ENCODE measurements at regions not wholly inside any gene's neighbourhood (a gene's known extent, or its start where the extent isn't known, plus 50 kb on each side); places are given as distances from the start of the nearest gene placed in this dataset.

DNA sequence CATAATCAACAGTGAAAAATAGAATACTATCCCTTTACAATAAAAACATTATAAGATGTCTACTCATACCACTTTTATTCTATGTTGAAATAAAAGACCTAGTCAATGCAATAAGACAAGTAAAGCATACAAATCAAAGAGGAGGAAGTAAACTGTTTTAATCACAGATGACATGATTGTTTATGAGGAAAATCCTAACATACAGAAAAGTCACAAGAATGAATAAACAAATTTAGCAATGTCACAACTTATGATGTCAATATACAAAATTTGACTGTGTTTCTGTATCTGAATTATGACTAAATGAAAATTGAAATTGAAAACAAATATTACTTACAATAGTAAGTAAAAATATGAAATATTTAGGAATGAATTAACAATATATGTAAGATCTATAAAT is 221.9 kb upstream of the GRIA4 start:
- Histone ChIP-seq H3K4me3 (no peak overlapping the region), H3K27me3 (replicated peaks; ENCODE audit: insufficient read depth) (no peaks in the 10 kb centered on the region), H3K9me3 (no peaks in the 10 kb centered on the region), H3K36me3 (no peaks in the 10 kb centered on the region), H3K27ac (no peak overlapping the region), H3K4me1 (ENCODE audit: control insufficient read depth in 1 of 2, low read depth in 2 of 2) (no peaks in the 10 kb centered on the region)
- no peak for DNase-seq (ENCODE audit: low spot score)
- no peak for ATAC-seq (ENCODE audit: insufficient number of reproducible peaks, low FRiP score, low read depth)
- TF ChIP-seq, protein P1, sequence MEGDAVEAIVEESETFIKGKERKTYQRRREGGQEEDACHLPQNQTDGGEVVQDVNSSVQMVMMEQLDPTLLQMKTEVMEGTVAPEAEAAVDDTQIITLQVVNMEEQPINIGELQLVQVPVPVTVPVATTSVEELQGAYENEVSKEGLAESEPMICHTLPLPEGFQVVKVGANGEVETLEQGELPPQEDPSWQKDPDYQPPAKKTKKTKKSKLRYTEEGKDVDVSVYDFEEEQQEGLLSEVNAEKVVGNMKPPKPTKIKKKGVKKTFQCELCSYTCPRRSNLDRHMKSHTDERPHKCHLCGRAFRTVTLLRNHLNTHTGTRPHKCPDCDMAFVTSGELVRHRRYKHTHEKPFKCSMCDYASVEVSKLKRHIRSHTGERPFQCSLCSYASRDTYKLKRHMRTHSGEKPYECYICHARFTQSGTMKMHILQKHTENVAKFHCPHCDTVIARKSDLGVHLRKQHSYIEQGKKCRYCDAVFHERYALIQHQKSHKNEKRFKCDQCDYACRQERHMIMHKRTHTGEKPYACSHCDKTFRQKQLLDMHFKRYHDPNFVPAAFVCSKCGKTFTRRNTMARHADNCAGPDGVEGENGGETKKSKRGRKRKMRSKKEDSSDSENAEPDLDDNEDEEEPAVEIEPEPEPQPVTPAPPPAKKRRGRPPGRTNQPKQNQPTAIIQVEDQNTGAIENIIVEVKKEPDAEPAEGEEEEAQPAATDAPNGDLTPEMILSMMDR (IDR thresholded peaks at IDR 0.05): no peak

DNA sequence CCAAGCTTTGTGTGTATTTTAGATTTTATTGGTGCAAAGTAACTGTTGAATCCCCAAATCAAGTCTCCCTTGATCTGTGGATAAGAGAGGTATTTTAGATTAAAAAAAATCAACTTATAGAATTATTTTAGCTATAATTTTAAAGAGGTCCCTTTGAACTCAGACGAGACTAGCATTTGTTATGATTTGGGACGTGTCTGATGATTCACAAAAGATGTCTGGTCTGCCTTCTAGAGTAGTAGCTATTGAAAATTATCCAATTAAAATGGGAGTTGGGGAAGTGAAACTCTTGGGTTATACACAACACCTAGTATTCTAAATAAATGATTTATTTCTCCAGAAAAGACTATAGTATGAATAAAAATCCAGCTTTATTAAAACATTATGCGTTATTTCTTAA is 227.9 kb upstream of the GRIA4 start:
- ATAC-seq (ENCODE audit: insufficient number of reproducible peaks, low FRiP score, low read depth) (no peak), DNase-seq (ENCODE audit: low spot score) (no peak)
- no peaks in the 10 kb centered on the region for H3K4me1 ChIP-seq (ENCODE audit: control insufficient read depth in 1 of 2, low read depth in 2 of 2)
- H3K4me3 ChIP-seq: no peak overlapping the region
- no peaks in the 10 kb centered on the region for H3K27me3 ChIP-seq (replicated peaks; ENCODE audit: insufficient read depth)
- TF ChIP-seq, protein P1 (IDR thresholded peaks at IDR 0.05): no peak
- no peak overlapping the region for H3K27ac ChIP-seq
- no peaks in the 10 kb centered on the region for H3K36me3 ChIP-seq
- no peaks in the 10 kb centered on the region for H3K9me3 ChIP-seq

DNA sequence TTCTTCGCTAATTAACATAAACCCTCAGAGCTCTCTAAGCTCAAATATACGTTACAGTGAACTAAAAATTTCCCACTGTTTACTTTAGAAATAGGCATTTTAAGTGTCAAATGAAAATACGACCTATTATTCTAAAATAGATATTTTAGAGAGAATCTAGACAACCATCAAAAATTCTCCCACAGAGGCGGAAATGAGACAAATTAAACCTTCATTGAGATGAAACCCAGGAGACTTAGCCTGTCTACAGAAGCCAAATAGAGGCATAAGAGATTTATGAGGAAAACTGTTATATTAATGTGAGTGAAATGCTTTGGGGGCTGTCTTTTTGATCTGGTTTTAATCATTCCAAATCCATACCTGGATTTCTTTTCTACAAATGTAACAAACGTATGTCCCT is 232.0 kb upstream of the GRIA4 start:
- DNase-seq (ENCODE audit: low spot score): no peak
- no peaks in the 10 kb centered on the region for H3K4me1 ChIP-seq (ENCODE audit: control insufficient read depth in 1 of 2, low read depth in 2 of 2)
- TF ChIP-seq, protein P1 (IDR thresholded peaks at IDR 0.05): no peak
- no peaks in the 10 kb centered on the region for H3K9me3 ChIP-seq
- H3K27me3 ChIP-seq (replicated peaks; ENCODE audit: insufficient read depth): no peaks in the 10 kb centered on the region
- no peak for ATAC-seq (ENCODE audit: insufficient number of reproducible peaks, low FRiP score, low read depth)
- H3K4me3 ChIP-seq: no peak overlapping the region
- no peak overlapping the region for H3K27ac ChIP-seq
- H3K36me3 ChIP-seq: no peaks in the 10 kb centered on the region

DNA sequence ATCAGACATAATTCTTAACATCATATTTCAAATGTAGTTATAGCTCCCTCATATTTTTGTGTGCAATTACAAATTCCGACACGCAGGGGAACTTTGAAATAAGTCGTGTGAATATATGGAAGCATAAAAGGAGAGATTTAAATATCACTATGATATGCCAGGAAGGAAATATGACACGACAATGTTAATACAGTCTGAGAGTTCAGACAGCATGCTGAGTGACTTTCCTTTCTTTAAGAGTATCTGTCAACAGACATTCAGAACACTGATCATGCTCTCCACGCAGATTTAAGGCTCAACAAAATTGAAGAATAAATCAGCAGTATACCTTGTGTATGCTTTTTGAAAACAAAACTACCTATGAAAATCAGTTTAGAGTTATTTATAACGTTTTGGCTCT is 232.6 kb upstream of the CARD18 start:
- Histone ChIP-seq H3K27ac (no peak overlapping the region), H3K27me3 (replicated peaks; ENCODE audit: insufficient read depth) (no peaks in the 10 kb centered on the region), H3K4me1 (ENCODE audit: control insufficient read depth in 1 of 2, low read depth in 2 of 2) (no peaks in the 10 kb centered on the region), H3K4me3 (no peak overlapping the region), H3K9me3 (no peaks in the 10 kb centered on the region), H3K36me3 (no peaks in the 10 kb centered on the region)
- DNase-seq (ENCODE audit: low spot score): no peak
- ATAC-seq (ENCODE audit: insufficient number of reproducible peaks, low FRiP score, low read depth): no peak
- TF ChIP-seq, protein P1 (IDR thresholded peaks at IDR 0.05): no peak

DNA sequence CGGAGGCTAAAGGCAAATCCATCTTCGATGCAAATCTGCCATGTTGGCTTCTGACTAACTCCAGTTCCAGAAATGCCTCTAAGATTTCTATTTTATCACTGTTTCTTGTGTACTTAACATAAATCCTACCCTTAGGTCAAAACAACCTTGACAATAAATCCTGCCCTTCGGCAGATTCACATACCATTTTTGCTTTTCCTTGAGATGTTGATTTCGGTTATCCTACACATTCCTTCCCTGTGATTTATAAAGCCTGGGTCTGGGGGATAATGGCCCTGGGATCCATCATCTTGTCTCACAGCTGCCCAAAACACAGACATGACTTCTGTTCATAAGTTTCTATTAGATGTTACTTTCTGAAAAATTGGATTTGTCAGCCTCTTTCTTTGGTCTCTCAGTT is 231.7 kb upstream of the CARD18 start:
- DNase-seq (ENCODE audit: low spot score): no peak
- Histone ChIP-seq H3K4me3 (no peak overlapping the region), H3K27ac (no peak overlapping the region), H3K4me1 (ENCODE audit: control insufficient read depth in 1 of 2, low read depth in 2 of 2) (no peaks in the 10 kb centered on the region), H3K27me3 (replicated peaks; ENCODE audit: insufficient read depth) (no peaks in the 10 kb centered on the region), H3K9me3 (no peaks in the 10 kb centered on the region), H3K36me3 (no peaks in the 10 kb centered on the region)
- TF ChIP-seq, protein P1 (IDR thresholded peaks at IDR 0.05): no peak
- ATAC-seq (ENCODE audit: insufficient number of reproducible peaks, low FRiP score, low read depth): no peak

Measured in thoracic aorta (tissue), 2 donors.